HT-29 (cell line): ENCODE measurements at regions not wholly inside any gene's neighbourhood (a gene's known extent, or its start where the extent isn't known, plus 50 kb on each side); places are given as distances from the start of the nearest gene placed in this dataset.
"Not testable (repeated sequence)": the region's sequence is repeated elsewhere in the genome, so short reads cannot be mapped to it uniquely, and the experiment has no call there.

Source experiments
- DNase-seq: peaks from one replicate; pipeline ENCODE4 v3.0.0-alpha.2; 2015; ENCODE audit warnings: low spot score

GRCh38 chr21:10366210-10366609 lies 155.2 kb upstream of the TPTE start:
- not testable (repeated sequence) for DNase-seq

- DNase-seq = not testable (repeated sequence)
These were observed 153.8 kb upstream of the TPTE start for GRCh38 chr21:10367586-10367985.

GRCh38 chr21:10368323-10368798 lies 153.0 kb upstream of the TPTE start:
- not testable (repeated sequence) for DNase-seq

- DNase-seq = not testable (repeated sequence)
These were observed 152.1 kb upstream of the TPTE start for GRCh38 chr21:10369289-10369688.

- DNase-seq = not testable (repeated sequence)
These were observed 143.6 kb upstream of the TPTE start for GRCh38 chr21:10377758-10378157.

GRCh38 chr21:10379816-10380215 lies 141.6 kb upstream of the TPTE start:
- not testable (repeated sequence) for DNase-seq

GRCh38 chr21:10381687-10382060 lies 139.7 kb upstream of the TPTE start:
- not testable (repeated sequence) for DNase-seq

GRCh38 chr21:10382135-10382534 lies 139.2 kb upstream of the TPTE start:
- not testable (repeated sequence) for DNase-seq

- not testable (repeated sequence) for DNase-seq
These were observed 138.8 kb upstream of the TPTE start for GRCh38 chr21:10382580-10382979.

GRCh38 chr21:10383571-10383970 lies 137.8 kb upstream of the TPTE start:
- DNase-seq = not testable (repeated sequence)

- not testable (repeated sequence) for DNase-seq
These were observed 137.0 kb upstream of the TPTE start for GRCh38 chr21:10384304-10384861.

- not testable (repeated sequence) for DNase-seq
These were observed 136.2 kb upstream of the TPTE start for GRCh38 chr21:10385202-10385601.

- DNase-seq = not testable (repeated sequence)
These were observed 135.4 kb upstream of the TPTE start for GRCh38 chr21:10385898-10386527.

- not testable (repeated sequence) for DNase-seq
These were observed 133.5 kb upstream of the TPTE start for GRCh38 chr21:10387692-10388450.

GRCh38 chr21:10388625-10389024 lies 132.8 kb upstream of the TPTE start:
- DNase-seq = not testable (repeated sequence)

GRCh38 chr21:10392301-10392700 lies 129.1 kb upstream of the TPTE start:
- DNase-seq = not testable (repeated sequence)

GRCh38 chr21:10395963-10396362 lies 125.4 kb upstream of the TPTE start:
- DNase-seq = not testable (repeated sequence)

GRCh38 chr21:10397495-10397915 lies 123.9 kb upstream of the TPTE start:
- not testable (repeated sequence) for DNase-seq

GRCh38 chr21:10398692-10399489 lies 122.5 kb upstream of the TPTE start:
- not testable (repeated sequence) for DNase-seq

GRCh38 chr21:10400622-10401361 lies 120.6 kb upstream of the TPTE start:
- not testable (repeated sequence) for DNase-seq

GRCh38 chr21:10402461-10402860 lies 118.9 kb upstream of the TPTE start:
- not testable (repeated sequence) for DNase-seq
